ENCODE measurements at regions not wholly inside any gene's neighbourhood (a gene's known extent, or its start where the extent isn't known, plus 50 kb on each side); places are given as distances from the start of the nearest gene placed in this dataset.
A peak's percentile ranks its signal among the peaks of the same experiment; 100 is the strongest.

DNA sequence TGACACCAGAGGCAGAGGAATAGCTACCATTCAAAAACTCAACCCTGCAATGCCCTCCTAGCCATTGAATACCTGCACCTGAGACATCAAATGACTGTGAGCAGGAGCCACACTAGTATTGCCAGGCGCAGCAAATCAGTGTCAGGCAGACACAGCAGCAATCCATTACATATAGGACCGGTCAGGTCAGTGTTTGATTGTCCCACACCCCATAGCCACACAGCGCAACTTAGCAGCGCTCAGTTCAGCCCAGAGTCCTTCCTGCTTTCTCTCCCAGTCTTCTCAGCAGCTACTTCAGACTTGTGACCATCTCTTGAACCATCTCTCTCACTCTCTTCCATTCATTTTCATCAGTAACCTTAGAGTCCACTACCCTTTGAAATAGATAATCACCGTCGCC lies 181.6 kb upstream of the GPR12 start:
- DNase-seq (ENCODE audit: low read depth in 2 of 3, low spot score in 2 of 3) = no peak

DNA sequence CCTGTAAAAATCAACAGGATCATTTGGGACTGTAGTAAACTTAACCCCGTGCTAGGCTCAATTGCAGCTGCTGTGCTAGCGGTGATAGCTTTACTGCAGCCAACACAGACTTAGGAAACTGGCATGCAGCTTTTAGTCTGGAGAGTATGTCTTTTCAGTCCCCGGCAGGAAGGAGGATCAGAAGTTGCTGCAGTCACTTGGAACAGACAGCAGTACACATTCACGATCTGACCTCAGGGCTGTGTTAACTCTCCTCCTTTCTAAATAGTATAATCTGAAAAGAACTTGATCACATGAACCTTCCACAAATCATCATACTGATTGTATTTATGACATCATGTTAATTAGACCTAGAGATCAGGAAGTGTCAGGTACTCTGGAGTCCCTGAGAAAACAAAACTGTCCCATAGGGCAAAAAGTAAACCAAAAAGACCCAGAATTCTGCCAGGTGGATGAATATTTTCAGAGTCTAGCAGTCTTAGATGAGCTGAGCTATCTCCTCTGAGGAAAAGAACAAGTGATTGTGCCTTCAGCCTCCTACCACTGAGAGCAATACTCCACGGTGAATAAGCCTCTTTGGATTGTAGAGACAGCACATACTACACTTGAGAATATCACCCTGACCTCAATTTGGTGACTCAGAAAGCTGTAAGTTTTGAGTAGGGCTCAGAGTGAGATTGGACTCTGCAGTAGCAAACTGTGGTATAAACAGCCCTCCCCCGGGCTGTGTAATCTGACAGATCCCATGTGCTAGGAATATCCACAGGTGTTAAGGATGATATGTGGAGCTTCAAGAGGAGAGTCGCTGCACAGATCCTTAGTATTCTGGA lies 181.0 kb upstream of the GPR12 start:
- DNase-seq (ENCODE audit: low read depth in 2 of 3, low spot score in 2 of 3) = peak in 1 of 3 experiments; percentile 8

DNA sequence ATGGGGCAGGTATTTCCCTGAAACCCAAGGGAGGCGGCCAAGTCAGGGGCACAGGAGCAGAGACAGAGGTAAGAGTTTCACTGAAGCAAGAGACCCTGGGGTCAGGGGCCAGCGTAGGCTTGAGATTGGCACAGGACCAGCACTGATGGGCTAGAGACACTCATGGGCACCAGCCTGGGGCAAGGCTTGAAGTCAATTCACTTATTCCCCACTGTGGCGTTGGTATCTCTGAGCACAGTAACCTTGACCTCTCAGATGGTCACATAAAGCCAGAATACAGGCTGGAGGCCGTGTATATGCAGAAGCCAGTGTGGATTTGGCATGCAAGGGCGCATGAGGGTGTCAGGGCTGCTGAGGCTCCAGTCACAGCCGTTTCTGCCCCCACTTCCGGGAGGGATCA lies 173.5 kb upstream of the GPR12 start:
- DNase-seq (ENCODE audit: low read depth in 2 of 3, low spot score in 2 of 3) = no peak

GRCh38 chr13:26932465-26932864 lies 171.9 kb upstream of the GPR12 start:
- no peak for DNase-seq (ENCODE audit: low read depth in 2 of 3, low spot score in 2 of 3)

DNA sequence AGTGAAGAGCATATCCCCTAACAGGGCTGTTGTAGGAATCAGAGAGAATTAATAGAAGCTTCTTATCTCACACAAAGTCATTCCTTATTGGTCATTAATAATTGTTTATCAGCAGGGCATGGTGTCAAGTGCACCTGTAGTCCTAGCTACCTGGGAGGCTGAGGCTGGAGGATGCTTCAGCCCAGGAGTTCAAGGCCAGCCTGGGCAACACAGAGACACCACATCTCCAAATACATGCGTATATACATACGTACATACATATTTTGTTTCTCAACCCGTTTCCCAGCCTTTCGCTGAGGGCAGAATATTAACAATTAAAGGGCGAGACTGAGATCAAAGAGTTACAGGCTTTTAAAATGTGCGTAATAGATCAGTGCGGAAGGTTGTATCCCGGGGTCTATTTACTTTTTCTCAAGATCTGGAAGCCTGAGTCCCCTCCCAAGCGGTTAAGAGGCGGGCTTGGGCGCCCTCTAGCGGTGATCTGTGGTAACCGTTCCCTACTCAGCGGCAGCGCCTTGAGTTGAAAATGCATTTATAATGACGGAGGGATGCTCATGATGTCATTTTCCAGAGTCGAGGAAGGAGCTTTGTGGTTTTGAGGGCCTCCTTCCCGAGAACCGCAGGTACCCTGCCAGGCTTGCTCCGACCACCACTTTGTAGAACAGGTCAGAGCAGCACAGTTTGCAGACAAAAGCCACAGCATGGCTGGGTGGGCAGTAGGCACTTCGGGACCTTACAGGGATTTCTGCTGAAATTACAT lies 169.6 kb upstream of the GPR12 start:
- DNase-seq (ENCODE audit: low read depth in 2 of 3, low spot score in 2 of 3) = peak; percentile 29 to 65 (median 55)

- no peak for DNase-seq (ENCODE audit: low read depth in 2 of 3, low spot score in 2 of 3)
Observed at GRCh38 chr13:26927511-26927910, 166.9 kb upstream of the GPR12 start.

- DNase-seq (ENCODE audit: low read depth in 2 of 3, low spot score in 2 of 3) = no peak
Observed at GRCh38 chr13:26926371-26926770, 165.8 kb upstream of the GPR12 start.

DNA sequence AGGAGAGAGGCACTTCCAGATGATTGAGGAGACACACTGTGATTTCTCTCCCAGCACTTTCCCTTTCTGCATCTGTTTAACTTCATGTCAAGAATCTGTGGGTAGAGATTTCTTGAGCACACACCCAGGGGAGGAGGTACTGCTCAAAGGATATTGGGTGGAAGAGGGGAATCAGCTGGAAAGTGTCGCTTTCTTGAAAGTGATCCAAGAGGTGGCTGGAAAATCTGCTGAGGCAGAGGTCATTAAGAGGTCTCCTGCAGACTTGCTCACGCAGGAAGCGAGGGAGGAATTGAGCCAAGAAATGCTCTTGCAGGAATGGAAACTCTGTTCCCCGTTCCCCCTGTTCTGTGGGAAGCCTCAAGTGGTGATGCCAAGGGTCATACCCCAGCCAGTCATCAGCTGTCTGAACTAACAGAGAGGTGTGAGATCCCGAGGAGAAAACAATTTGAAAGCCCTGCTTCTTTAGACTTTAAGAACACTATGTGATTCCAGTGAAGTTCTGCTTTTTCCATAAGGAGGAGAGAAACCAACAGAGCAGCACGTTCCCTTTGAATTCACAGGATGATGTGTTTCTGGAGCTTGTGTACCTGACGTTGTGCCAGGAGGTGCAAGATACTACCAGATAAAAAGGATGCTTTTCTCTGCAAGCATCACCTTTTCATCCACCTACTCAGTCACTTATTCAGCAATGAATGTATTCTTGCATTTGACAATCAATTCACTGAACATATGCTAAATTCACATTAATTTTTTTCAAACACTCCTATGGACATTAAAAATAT lies 163.4 kb upstream of the GPR12 start:
- DNase-seq (ENCODE audit: low read depth in 2 of 3, low spot score in 2 of 3) = no peak

DNA sequence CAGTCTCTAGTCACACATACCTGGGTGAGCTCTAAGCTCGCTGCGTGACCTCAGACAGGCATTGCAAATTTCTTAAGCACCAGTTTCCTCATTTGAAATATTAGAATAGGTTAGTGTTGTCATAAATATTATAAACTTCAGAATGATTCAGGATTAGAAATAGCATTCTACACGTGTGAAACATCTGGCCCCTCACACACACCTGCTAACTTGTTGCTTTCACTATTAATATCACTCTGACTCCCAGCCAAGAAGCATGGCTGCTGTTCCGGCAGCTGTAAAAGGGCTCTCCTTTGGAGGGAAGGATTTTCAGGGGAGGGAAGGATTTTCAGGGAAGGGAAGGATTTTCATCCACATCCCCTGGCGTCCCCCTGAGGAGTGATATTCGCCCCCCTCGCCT lies 161.3 kb upstream of the GPR12 start:
- DNase-seq (ENCODE audit: low read depth in 2 of 3, low spot score in 2 of 3) = no peak

DNA sequence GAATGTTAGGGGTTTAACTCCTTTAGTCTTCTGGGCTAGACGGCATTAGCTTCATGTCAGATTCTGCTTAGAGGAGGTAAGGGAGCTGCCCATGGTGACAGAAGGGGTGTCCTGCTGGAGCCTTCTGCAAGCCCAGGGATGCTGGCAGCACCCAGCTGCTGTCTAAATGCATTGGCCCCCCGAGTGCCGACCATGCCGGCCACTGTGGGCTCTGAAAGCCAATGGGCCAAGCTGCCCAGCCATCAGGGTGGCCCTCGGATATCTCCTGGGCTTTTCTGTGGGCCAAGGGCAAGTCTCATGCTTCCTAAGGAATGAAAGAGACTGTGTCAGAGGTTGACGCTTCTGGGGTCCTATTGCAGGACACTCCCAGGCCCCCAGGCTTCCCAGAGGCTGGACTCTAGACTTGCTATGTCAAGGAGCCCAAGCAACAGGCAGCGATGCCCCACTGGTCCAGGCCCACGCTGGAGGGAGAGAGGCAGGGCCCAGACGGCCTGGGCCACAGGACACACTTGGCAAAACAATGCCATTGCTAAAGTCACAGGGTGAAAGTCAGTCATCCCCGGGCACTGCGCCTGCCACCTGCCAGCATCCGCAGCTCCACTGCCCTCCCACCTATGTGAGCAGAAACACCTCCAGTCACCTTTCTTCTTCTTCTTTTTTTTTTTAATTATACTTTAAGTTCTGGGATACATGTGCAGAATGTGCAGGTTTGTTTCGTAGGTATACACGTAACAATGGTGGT lies 160.2 kb upstream of the GPR12 start:
- no peak for DNase-seq (ENCODE audit: low read depth in 2 of 3, low spot score in 2 of 3)

DNA sequence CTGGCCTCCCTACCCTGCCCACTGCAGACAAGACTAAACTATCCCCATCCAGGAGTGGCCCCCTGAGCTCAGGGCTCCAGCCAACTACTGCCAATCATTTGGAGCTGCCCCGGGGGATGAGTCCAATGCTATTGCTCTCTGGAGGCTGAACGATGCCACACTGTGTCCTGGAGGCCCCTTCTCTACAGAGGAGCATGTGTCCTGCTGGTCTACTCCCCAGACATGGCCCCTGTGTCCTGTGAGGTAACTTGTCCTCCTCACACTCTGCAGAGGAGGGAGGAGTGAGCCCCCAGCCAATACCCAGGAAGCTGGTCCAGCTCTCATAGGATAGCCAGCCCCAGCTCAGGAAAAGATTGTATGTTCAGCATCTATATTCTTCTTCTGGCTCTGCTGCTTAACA lies 159.1 kb upstream of the GPR12 start:
- no peak for DNase-seq (ENCODE audit: low read depth in 2 of 3, low spot score in 2 of 3)

DNA sequence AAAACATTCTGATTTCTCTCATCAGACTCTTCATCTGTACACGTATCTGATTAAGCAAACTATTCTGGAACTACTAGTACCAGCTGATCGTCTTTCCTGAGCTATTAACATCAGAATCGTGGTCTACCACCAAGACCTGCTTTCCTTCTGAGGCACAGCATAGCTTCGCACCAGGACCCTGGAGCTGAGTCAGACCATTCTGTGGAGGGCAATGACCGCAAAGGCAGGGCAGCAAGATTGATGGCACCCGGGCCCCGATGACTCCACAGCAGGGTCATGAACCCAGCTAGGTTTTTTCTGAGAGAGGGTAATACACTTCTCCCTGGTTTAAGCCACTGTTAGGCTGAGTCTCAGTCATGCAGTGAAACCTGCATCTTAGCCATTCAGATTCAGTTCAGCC lies 158.7 kb upstream of the GPR12 start:
- no peak for DNase-seq (ENCODE audit: low read depth in 2 of 3, low spot score in 2 of 3)

DNA sequence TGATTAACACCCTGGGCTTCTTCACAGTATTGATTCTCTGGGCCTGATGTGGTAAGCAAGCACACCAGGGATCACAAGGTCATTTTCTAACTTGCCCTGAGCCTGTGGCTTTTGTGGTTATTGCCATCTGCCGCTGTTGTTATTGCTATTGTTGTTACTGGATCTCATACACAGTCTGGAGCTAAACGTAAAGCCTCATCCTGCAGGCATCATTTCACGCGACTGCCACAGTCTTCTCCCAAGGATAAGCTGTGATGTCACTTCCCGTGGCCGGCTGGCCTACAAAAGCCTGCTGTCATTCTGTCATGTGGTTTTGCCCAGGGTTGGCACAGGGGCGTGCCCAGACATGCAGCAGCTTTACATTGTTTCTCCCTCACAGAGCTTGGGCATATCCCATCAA lies 154.0 kb upstream of the GPR12 start:
- no peak for DNase-seq (ENCODE audit: low read depth in 2 of 3, low spot score in 2 of 3)

DNA sequence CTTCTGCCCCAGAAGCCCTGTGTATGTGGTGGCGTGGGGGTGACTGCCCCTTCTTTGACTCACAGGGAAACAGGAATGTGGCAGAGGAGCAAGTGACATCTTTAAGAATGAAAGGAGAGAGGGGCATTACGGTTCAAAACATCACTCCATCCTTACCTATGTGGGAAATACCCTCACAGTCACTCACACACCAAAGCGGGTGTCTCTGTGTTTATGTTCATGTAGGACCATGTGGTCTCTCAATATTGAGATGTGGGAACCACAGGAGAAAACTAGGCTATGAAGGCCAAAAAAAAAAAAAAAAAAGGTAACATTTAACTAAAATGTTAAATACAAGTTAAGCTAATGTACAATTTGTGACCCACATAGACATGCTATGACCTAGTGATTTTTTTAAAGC lies 153.6 kb upstream of the GPR12 start:
- DNase-seq (ENCODE audit: low read depth in 2 of 3, low spot score in 2 of 3) = no peak

DNA sequence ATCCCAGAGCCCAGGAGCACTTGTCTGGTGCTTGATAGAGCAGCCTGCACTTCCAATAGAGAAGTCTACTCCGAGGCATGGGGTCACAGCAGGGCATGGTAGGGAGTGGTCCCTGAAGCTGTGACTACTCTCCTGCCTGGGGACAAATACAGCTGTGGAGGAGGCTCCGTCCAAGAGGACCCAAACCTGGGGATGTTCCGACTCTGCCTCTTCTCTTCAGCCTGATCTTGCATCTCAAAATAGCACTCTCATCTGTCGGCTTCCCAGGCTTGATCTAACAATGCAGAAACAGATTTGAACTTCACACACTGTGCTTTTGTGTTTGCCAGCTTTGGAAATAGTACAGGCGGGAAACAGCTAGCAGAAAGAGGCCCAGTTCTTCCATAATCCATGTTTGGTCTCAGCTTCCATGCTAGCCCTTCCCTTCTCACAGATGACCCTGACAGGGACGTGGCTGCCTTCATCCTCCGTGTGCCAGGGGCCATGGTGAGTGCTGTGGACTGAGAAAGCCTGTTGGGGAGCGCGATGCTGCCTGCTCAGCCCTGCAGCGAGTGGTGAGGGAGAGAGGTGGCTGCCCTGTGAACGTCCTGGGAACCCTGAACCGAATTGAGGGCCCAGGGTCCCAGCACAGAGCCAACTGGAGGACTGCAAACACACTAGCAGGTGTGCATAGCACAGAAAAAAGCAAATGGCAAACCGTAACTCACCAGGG lies 150.3 kb upstream of the GPR12 start:
- DNase-seq (ENCODE audit: low read depth in 2 of 3, low spot score in 2 of 3) = no peak

GRCh38 chr13:26909477-26909876 lies 148.9 kb upstream of the GPR12 start:
- no peak for DNase-seq (ENCODE audit: low read depth in 2 of 3, low spot score in 2 of 3)

GRCh38 chr13:26908126-26908525 lies 147.5 kb upstream of the GPR12 start:
- DNase-seq (ENCODE audit: low read depth in 2 of 3, low spot score in 2 of 3) = no peak

DNA sequence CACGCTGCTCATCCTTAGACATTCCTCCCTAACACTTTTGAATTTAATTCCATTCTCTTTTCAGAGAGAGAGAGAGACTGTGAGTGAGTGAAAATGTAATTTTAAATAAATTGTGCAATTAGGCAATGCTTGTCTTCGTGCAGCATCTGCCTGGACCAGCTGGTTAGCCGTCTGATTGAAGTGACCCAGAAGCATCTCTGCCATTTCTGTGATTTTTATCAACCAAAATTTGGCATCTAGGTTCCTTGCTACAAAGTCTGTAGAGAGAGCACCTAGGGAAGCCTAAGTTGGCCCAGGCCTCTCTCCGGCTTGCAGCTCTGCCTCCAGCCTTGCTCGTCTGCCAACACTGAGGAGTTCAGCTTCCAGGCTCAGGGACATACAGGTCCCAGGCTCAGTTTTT lies 138.6 kb upstream of the GPR12 start:
- DNase-seq (ENCODE audit: low read depth in 2 of 3, low spot score in 2 of 3) = no peak

DNA sequence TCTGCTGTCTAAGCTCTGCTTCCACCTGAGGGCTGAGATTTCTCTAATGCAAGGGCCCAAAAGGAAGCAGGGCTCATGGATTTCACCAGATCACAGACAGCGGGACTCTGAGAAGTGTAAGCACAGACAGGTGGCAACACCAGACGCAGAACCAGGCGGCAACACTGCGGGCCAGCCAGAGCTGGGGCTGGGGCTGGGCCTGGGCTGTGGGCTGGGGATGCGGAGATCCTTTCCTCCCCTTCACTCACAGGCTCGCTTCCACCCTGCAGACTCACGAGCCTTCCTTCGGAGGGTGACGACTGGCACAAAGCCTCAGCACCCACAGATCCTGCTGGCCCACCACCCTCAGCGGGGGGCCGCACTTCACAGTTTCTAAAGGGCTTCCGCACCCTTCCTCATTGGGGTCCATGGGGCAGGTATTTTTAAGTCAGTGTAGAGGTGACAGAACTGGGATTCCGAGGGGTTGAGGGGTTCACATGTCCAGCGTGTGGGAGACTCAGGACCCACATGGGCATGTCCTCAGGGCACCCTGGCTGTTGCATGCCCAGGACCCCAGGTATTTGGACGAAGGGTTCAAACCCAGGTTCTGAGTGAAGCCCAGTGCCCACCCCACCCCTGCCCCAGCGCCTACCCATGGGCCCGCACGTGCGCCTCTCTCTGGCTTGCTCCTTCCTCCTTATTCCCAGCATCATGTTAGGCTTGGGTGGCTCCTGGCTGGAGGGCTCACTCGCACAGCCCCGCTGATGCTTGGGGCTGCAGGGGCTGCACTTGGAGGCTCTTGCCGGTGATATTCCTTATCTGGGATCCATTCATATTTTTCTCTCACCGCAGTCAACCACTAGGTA lies 137.3 kb upstream of the GPR12 start:
- DNase-seq (ENCODE audit: low read depth in 2 of 3, low spot score in 2 of 3) = no peak
